ENCODE measurements at regions not wholly inside any gene's neighbourhood (a gene's known extent, or its start where the extent isn't known, plus 50 kb on each side); places are given as distances from the start of the nearest gene placed in this dataset.
A peak's percentile ranks its signal among the peaks of the same experiment; 100 is the strongest.
"Not testable (repeated sequence)": the region's sequence is repeated elsewhere in the genome, so short reads cannot be mapped to it uniquely, and the experiment has no call there.

GRCh38 chr4:82301390-82301789 is 72.4 kb downstream of the HNRNPD start:
- H3K9me3 Mint-ChIP-seq; H3K27me3 ChIP-seq (replicated peaks in 1 of 2; ENCODE audit: control insufficient read depth in 2 of 2, extremely low read depth in 1 of 2, insufficient read depth in 2 of 2, low read length in 1 of 2); H3K27ac ChIP-seq (ENCODE audit: low read length); CTCF ChIA-PET; H3K27ac Mint-ChIP-seq; H3K36me3 Mint-ChIP-seq; H3K9me3 ChIP-seq; H3K27me3 Mint-ChIP-seq; ATAC-seq (replicated peaks in 1 of 4); H3K4me1 Mint-ChIP-seq; H3K4me3 ChIP-seq (ENCODE audit: control insufficient read depth in 1 of 2, extremely low read depth in 1 of 2, low read length in 1 of 2); H3K4me1 ChIP-seq (ENCODE audit: control insufficient read depth in 1 of 2, extremely low read depth in 1 of 2, insufficient read depth in 2 of 2, low read length in 2 of 2); H3K36me3 ChIP-seq (ENCODE audit: control insufficient read depth in 2 of 2, extremely low read depth in 1 of 2, insufficient read depth in 1 of 2, low read length in 1 of 2); H3K4me3 Mint-ChIP-seq; POLR2A ChIA-PET; DNase-seq: not testable (repeated sequence)

DNA sequence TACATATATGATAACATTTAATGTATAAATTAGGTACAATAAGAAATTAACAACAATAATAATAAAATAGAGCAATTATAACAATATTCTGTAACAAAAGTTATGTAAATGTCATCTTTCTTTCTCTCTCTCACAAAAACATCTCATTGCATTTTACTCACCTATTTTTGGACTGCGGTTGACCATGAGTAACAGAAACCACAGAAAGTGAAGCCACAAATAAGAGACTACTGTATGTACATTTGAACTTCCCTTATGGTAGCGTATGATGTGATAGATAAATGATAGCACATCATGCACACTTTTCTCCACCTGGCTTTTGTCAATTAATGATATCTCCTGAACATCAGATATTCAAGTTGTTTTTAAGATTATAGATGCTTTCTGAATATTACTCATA is 80.5 kb downstream of the HNRNPD start:
- no peak overlapping the region for H3K4me3 ChIP-seq (ENCODE audit: control insufficient read depth in 1 of 2, extremely low read depth in 1 of 2, low read length in 1 of 2)
- no peak overlapping the region for H3K27ac ChIP-seq (ENCODE audit: low read length)
- H3K4me1 Mint-ChIP-seq, result peaks cover 11 to 16% (median 14%) of the 10 kb centered on the region in 3 donors
- no peaks in the 10 kb centered on the region for H3K27me3 Mint-ChIP-seq
- WGBS (ENCODE audit: insufficient coverage), result no CpG with 5 or more reads among the region's 2 CpGs
- ATAC-seq (replicated peaks in 1 of 4), result peak; percentile 63 to 93 (median 81)
- no peaks in the 10 kb centered on the region for H3K9me3 Mint-ChIP-seq
- H3K4me3 Mint-ChIP-seq, result peak overlapping the region in 1 of 3 donors; percentile 2
- H3K27ac Mint-ChIP-seq, result no peak overlapping the region
- ChIA-PET CTCF (no interaction called here), POLR2A (no interaction called here)
- H3K36me3 ChIP-seq (ENCODE audit: control insufficient read depth in 2 of 2, extremely low read depth in 1 of 2, insufficient read depth in 1 of 2, low read length in 1 of 2), result no peaks in the 10 kb centered on the region
- no peaks in the 10 kb centered on the region for H3K27me3 ChIP-seq (replicated peaks in 1 of 2; ENCODE audit: control insufficient read depth in 2 of 2, extremely low read depth in 1 of 2, insufficient read depth in 2 of 2, low read length in 1 of 2)
- peaks cover 5 to 7% of the 10 kb centered on the region in 2 experiments for H3K4me1 ChIP-seq (ENCODE audit: control insufficient read depth in 1 of 2, extremely low read depth in 1 of 2, insufficient read depth in 2 of 2, low read length in 2 of 2)
- DNase-seq, result peak in 1 of 35 experiments; percentile 64
- no peaks in the 10 kb centered on the region for H3K36me3 Mint-ChIP-seq
- no peaks in the 10 kb centered on the region for H3K9me3 ChIP-seq

DNA sequence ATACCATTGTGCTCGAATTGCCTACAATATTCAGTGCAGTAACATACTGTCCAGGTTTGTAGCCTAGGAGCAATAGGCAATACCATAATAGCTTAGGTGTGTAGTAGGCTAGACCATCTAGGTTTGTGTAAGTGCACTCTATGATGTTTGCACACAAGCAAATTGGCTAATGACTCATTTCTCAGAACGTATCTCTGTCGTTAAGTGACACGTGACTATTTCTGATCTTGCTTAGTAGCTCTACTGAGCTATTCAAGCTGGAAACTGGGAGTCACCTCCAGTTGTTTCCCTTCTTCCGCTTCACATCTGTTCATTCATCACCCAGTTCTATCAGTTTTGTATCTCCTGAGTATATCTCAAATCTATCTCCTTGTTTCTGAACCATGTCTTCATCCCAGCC is 86.1 kb downstream of the HNRNPD start:
- Mint-ChIP-seq H3K36me3 (no peaks in the 10 kb centered on the region), H3K4me3 (no peak overlapping the region), H3K9me3 (no peaks in the 10 kb centered on the region), H3K4me1 (peaks cover 13 to 21% (median 21%) of the 10 kb centered on the region in 3 donors), H3K27ac (no peak overlapping the region), H3K27me3 (no peaks in the 10 kb centered on the region)
- Histone ChIP-seq H3K27me3 (replicated peaks in 1 of 2; ENCODE audit: control insufficient read depth in 2 of 2, extremely low read depth in 1 of 2, insufficient read depth in 2 of 2, low read length in 1 of 2) (no peaks in the 10 kb centered on the region), H3K36me3 (ENCODE audit: control insufficient read depth in 2 of 2, extremely low read depth in 1 of 2, insufficient read depth in 1 of 2, low read length in 1 of 2) (no peaks in the 10 kb centered on the region), H3K4me3 (ENCODE audit: control insufficient read depth in 1 of 2, extremely low read depth in 1 of 2, low read length in 1 of 2) (no peak overlapping the region), H3K9me3 (no peaks in the 10 kb centered on the region), H3K27ac (ENCODE audit: low read length) (no peak overlapping the region), H3K4me1 (ENCODE audit: control insufficient read depth in 1 of 2, extremely low read depth in 1 of 2, insufficient read depth in 2 of 2, low read length in 2 of 2) (peaks cover 9 to 13% of the 10 kb centered on the region in 2 experiments)
- ATAC-seq (replicated peaks in 1 of 4), result no peak
- CTCF ChIA-PET, result no interaction called here
- 58% methylated on average over 4 of the region's 5 CpGs for WGBS (ENCODE audit: insufficient coverage)
- POLR2A ChIA-PET, result interaction anchor here in 1 of 2 donors (0.7 kb wide), 1 partner anchor 172 kb away, joined by 3 read pairs; no protein-coding TSS in a partner anchor
- no peak for DNase-seq

- 5% methylated on average over 43 of the region's 61 CpGs for WGBS (ENCODE audit: insufficient coverage)
These were observed 88.7 kb downstream of the HNRNPD start for GRCh38 chr4:82284858-82285805.

GRCh38 chr4:82284475-82284857 is 89.3 kb downstream of the HNRNPD start:
- H3K36me3 ChIP-seq (ENCODE audit: control insufficient read depth in 2 of 2, extremely low read depth in 1 of 2, insufficient read depth in 1 of 2, low read length in 1 of 2), result no peaks in the 10 kb centered on the region
- Mint-ChIP-seq H3K4me3 (peak overlapping the region; percentile 77 to 81 (median 80)), H3K27me3 (no peaks in the 10 kb centered on the region), H3K4me1 (peaks cover 13 to 21% (median 16%) of the 10 kb centered on the region in 3 donors), H3K9me3 (no peaks in the 10 kb centered on the region), H3K36me3 (no peaks in the 10 kb centered on the region), H3K27ac (peak overlapping the region; percentile 65 to 86)
- peak overlapping the region; percentile 68 for H3K27ac ChIP-seq (ENCODE audit: low read length)
- ATAC-seq (replicated peaks in 1 of 4) (no peak), DNase-seq (peak in 1 of 35 experiments; percentile 5)
- peaks cover 8 to 12% of the 10 kb centered on the region in 2 experiments for H3K4me1 ChIP-seq (ENCODE audit: control insufficient read depth in 1 of 2, extremely low read depth in 1 of 2, insufficient read depth in 2 of 2, low read length in 2 of 2)
- no peaks in the 10 kb centered on the region for H3K27me3 ChIP-seq (replicated peaks in 1 of 2; ENCODE audit: control insufficient read depth in 2 of 2, extremely low read depth in 1 of 2, insufficient read depth in 2 of 2, low read length in 1 of 2)
- ChIA-PET CTCF (interaction anchor here (0.5 to 2.3 kb wide), 31 partner anchors 9 to 1201 kb away, joined by 3 to 19 read pairs (median 4); partner anchors contain the start of genes ABRAXAS1 (in 1 of the 2), COPS4 (in 1 of the 2), HNRNPD (in 1 of the 2) and HNRNPDL (in 1 of the 2)), POLR2A (interaction anchor here in 1 of 2 donors (0.6 to 1.1 kb wide), 4 partner anchors 48 to 813 kb away, joined by 3 to 4 read pairs (median 3); partner anchors contain the start of genes HNRNPD and RASGEF1B)
- peak overlapping the region; percentile 8 to 63 for H3K4me3 ChIP-seq (ENCODE audit: control insufficient read depth in 1 of 2, extremely low read depth in 1 of 2, low read length in 1 of 2)
- no peaks in the 10 kb centered on the region for H3K9me3 ChIP-seq
- WGBS (ENCODE audit: insufficient coverage), result 14% methylated on average over 5 of the region's 9 CpGs

More at GRCh38 chr4:82284858-82285805, 88.7 kb downstream of the HNRNPD start:
- peaks cover 8 to 12% of the 10 kb centered on the region in 2 experiments for H3K4me1 ChIP-seq (ENCODE audit: control insufficient read depth in 1 of 2, extremely low read depth in 1 of 2, insufficient read depth in 2 of 2, low read length in 2 of 2)
- H3K27me3 Mint-ChIP-seq, result no peaks in the 10 kb centered on the region
- H3K36me3 ChIP-seq (ENCODE audit: control insufficient read depth in 2 of 2, extremely low read depth in 1 of 2, insufficient read depth in 1 of 2, low read length in 1 of 2), result no peaks in the 10 kb centered on the region
- ATAC-seq (replicated peaks in 1 of 4) (peak; percentile 92 to 96 (median 94)), DNase-seq (peak; percentile 96 to 100 (median 98))
- peak overlapping the region; percentile 68 for H3K27ac ChIP-seq (ENCODE audit: low read length)
- ChIA-PET POLR2A (interaction anchor here in 1 of 2 donors (0.6 to 1.1 kb wide), 7 partner anchors 11 to 356 kb away, joined by 3 to 8 read pairs (median 3); partner anchors contain the start of gene HNRNPD), CTCF (interaction anchor here (0.5 to 2.3 kb wide), 46 partner anchors 10 to 1200 kb away, joined by 3 to 19 read pairs (median 5); partner anchors contain the start of genes ABRAXAS1 (in 1 of the 2), COPS4 (in 1 of the 2), HNRNPD (in 1 of the 2) and HNRNPDL (in 1 of the 2))
- H3K4me1 Mint-ChIP-seq, result peaks cover 13 to 21% (median 16%) of the 10 kb centered on the region in 3 donors
- H3K27ac Mint-ChIP-seq, result peak overlapping the region; percentile 65 to 86
- H3K27me3 ChIP-seq (replicated peaks in 1 of 2; ENCODE audit: control insufficient read depth in 2 of 2, extremely low read depth in 1 of 2, insufficient read depth in 2 of 2, low read length in 1 of 2), result no peaks in the 10 kb centered on the region
- no peaks in the 10 kb centered on the region for H3K9me3 Mint-ChIP-seq
- peak overlapping the region; percentile 77 to 81 (median 80) for H3K4me3 Mint-ChIP-seq
- H3K36me3 Mint-ChIP-seq, result no peaks in the 10 kb centered on the region
- peak overlapping the region; percentile 63 to 68 for H3K4me3 ChIP-seq (ENCODE audit: control insufficient read depth in 1 of 2, extremely low read depth in 1 of 2, low read length in 1 of 2)
- H3K9me3 ChIP-seq, result no peaks in the 10 kb centered on the region

- Histone ChIP-seq H3K27me3 (replicated peaks in 1 of 2; ENCODE audit: control insufficient read depth in 2 of 2, extremely low read depth in 1 of 2, insufficient read depth in 2 of 2, low read length in 1 of 2) (no peaks in the 10 kb centered on the region), H3K9me3 (no peaks in the 10 kb centered on the region), H3K36me3 (ENCODE audit: control insufficient read depth in 2 of 2, extremely low read depth in 1 of 2, insufficient read depth in 1 of 2, low read length in 1 of 2) (no peaks in the 10 kb centered on the region), H3K4me3 (ENCODE audit: control insufficient read depth in 1 of 2, extremely low read depth in 1 of 2, low read length in 1 of 2) (no peak overlapping the region), H3K4me1 (ENCODE audit: control insufficient read depth in 1 of 2, extremely low read depth in 1 of 2, insufficient read depth in 2 of 2, low read length in 2 of 2) (peaks cover 8 to 12% of the 10 kb centered on the region in 2 experiments), H3K27ac (ENCODE audit: low read length) (no peak overlapping the region)
- H3K36me3 Mint-ChIP-seq, result no peaks in the 10 kb centered on the region
- POLR2A ChIA-PET, result no interaction called here
- no peaks in the 10 kb centered on the region for H3K9me3 Mint-ChIP-seq
- H3K4me1 Mint-ChIP-seq, result peaks cover 13 to 21% (median 16%) of the 10 kb centered on the region in 3 donors
- WGBS (ENCODE audit: insufficient coverage), result 50% methylated on average over 1 of the region's 2 CpGs
- no peak overlapping the region for H3K27ac Mint-ChIP-seq
- DNase-seq (no peak), ATAC-seq (replicated peaks in 1 of 4) (no peak)
- H3K27me3 Mint-ChIP-seq, result no peaks in the 10 kb centered on the region
- CTCF ChIA-PET, result interaction anchor here (0.6 to 0.9 kb wide), 3 partner anchors 14 to 182 kb away, joined by 3 read pairs; no protein-coding TSS in a partner anchor
- no peak overlapping the region for H3K4me3 Mint-ChIP-seq
These were observed 90.9 kb downstream of the HNRNPD start for GRCh38 chr4:82282875-82283274.

Measured in T-cell (primary cell).